ENCODE measurements at regions not wholly inside any gene's neighbourhood (a gene's known extent, or its start where the extent isn't known, plus 50 kb on each side); places are given as distances from the start of the nearest gene placed in this dataset.

DNA sequence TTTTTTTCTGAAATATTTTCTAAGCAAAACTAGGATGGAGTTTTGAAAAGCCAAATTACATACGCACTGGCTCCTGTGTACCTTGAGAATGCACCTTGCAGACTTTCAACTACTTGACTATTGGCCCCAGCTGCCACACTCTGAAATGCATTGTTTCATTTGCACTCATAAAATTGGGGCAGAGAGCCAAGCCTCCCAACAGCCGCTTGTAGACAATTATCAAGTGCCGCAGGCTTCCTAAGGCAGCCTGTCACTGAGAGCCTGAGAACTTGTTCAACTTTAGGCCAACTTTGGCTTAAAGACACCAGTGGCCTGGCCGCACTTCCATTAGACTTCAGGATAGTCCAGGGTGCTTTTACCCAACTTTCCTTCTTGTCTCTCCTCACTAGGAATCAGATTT is 115.7 kb upstream of the STARD13 start:
- ChIA-PET POLR2A (no interaction called here), CTCF (no interaction called here)
- Histone ChIP-seq H3K27me3 (ENCODE audit: control insufficient read depth, insufficient read depth, low read length) (no peaks in the 10 kb centered on the region), H3K9me3 (ENCODE audit: control insufficient read depth, insufficient read depth, low read length) (no peaks in the 10 kb centered on the region; the same call in none of the 2 replicates), H3K27ac (ENCODE audit: low read depth, low read length) (no peak overlapping the region), H3K4me3 (ENCODE audit: low read depth, low read length) (no peak overlapping the region)
- no peak for DNase-seq (ENCODE audit: low read depth, low spot score)
- TF ChIP-seq, protein P1, sequence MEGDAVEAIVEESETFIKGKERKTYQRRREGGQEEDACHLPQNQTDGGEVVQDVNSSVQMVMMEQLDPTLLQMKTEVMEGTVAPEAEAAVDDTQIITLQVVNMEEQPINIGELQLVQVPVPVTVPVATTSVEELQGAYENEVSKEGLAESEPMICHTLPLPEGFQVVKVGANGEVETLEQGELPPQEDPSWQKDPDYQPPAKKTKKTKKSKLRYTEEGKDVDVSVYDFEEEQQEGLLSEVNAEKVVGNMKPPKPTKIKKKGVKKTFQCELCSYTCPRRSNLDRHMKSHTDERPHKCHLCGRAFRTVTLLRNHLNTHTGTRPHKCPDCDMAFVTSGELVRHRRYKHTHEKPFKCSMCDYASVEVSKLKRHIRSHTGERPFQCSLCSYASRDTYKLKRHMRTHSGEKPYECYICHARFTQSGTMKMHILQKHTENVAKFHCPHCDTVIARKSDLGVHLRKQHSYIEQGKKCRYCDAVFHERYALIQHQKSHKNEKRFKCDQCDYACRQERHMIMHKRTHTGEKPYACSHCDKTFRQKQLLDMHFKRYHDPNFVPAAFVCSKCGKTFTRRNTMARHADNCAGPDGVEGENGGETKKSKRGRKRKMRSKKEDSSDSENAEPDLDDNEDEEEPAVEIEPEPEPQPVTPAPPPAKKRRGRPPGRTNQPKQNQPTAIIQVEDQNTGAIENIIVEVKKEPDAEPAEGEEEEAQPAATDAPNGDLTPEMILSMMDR (IDR thresholded peaks at IDR 0.05; ENCODE audit: low read depth, low read length): no peak

DNA sequence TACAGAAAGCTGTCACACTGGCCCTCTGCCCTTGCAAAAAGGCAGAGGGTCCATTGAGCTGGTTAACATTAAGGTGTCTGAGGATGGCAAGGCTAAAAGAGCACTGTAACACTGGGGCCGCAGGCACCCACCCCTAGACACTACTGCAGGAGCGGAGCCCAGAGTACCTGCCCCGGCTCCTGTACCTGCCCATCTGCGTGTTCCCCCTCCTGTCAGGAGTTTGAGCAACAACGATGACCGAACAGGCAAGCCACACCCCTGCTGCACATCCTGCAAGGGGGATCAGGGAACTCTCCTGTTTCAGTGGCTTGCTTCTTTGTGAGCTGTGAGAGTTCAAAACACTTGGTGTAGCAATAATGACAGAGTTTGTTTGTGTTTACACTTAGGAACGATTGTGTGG is 117.4 kb upstream of the STARD13 start:
- ChIA-PET POLR2A (no interaction called here), CTCF (no interaction called here)
- no peak for DNase-seq (ENCODE audit: low read depth, low spot score)
- Histone ChIP-seq H3K27ac (ENCODE audit: low read depth, low read length) (no peak overlapping the region), H3K27me3 (ENCODE audit: control insufficient read depth, insufficient read depth, low read length) (no peaks in the 10 kb centered on the region), H3K9me3 (ENCODE audit: control insufficient read depth, insufficient read depth, low read length) (no peaks in the 10 kb centered on the region; the same call in 1 of the 2 replicates), H3K4me3 (ENCODE audit: low read depth, low read length) (no peak overlapping the region)
- TF ChIP-seq, protein P1 (IDR thresholded peaks at IDR 0.05; ENCODE audit: low read depth, low read length): no peak

DNA sequence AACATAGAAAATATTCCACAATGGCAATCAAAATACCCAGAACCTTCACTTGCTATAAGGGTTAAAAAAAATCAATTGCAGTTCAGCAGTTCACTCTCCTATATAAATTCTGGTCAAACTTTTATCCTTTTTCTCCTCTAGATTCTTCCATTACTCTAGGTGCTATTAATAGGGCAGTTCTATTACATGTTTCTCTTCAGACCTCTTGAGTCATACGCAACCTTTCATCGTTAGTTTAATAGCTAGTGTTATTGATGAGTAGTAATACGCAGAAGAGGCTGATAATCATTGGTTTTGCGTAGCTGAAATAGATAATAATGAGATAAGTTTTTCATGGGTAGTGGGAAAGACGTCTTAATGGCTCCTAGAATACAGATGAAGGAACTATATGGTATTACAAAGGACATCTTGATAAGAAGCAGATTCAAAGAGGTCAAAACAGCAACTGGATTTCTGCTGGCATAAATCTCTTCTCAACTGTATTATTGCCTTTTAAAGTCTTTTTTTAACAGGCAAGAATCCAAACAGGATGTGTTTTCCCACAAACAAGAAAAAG is 118.3 kb upstream of the STARD13 start:
- CTCF ChIA-PET: no interaction called here
- TF ChIP-seq, protein P1 (IDR thresholded peaks at IDR 0.05; ENCODE audit: low read depth, low read length): no peak

DNA sequence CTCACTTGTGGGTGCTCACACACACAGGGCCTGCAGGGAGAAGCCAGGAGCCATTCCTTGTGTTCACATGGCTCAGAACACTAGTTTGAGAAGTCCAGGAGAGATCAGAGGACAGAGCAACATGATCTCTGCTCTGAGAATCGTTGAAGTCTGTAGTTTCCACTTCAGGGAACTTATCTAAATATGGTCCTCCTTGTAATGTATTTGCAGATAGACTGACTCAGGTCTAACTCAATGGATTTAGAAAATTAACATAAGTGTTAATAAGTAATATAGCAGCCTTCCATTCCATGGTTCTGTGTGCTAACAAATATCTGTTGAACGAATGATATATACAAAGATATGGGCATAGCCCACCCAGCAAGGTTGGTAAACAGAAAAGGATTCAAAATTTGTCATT is 119.8 kb upstream of the STARD13 start:
- CTCF ChIA-PET: no interaction called here
- POLR2A ChIA-PET: no interaction called here
- Histone ChIP-seq H3K4me3 (ENCODE audit: low read depth, low read length) (no peak overlapping the region), H3K27ac (ENCODE audit: low read depth, low read length) (no peak overlapping the region), H3K27me3 (ENCODE audit: control insufficient read depth, insufficient read depth, low read length) (no peaks in the 10 kb centered on the region), H3K9me3 (ENCODE audit: control insufficient read depth, insufficient read depth, low read length) (no peaks in the 10 kb centered on the region; the same call in 1 of the 2 replicates)
- DNase-seq (ENCODE audit: low read depth, low spot score): no peak
- TF ChIP-seq, protein P1 (IDR thresholded peaks at IDR 0.05; ENCODE audit: low read depth, low read length): no peak

More for the DNA sequence above, 118.3 kb upstream of the STARD13 start:
- H3K9me3 ChIP-seq (ENCODE audit: control insufficient read depth, insufficient read depth, low read length): no peaks in the 10 kb centered on the region; the same call in 1 of the 2 replicates
- H3K4me3 ChIP-seq (ENCODE audit: low read depth, low read length): no peak overlapping the region
- H3K27ac ChIP-seq (ENCODE audit: low read depth, low read length): no peak overlapping the region
- DNase-seq (ENCODE audit: low read depth, low spot score): no peak
- H3K27me3 ChIP-seq (ENCODE audit: control insufficient read depth, insufficient read depth, low read length): no peaks in the 10 kb centered on the region
- POLR2A ChIA-PET: no interaction called here

DNA sequence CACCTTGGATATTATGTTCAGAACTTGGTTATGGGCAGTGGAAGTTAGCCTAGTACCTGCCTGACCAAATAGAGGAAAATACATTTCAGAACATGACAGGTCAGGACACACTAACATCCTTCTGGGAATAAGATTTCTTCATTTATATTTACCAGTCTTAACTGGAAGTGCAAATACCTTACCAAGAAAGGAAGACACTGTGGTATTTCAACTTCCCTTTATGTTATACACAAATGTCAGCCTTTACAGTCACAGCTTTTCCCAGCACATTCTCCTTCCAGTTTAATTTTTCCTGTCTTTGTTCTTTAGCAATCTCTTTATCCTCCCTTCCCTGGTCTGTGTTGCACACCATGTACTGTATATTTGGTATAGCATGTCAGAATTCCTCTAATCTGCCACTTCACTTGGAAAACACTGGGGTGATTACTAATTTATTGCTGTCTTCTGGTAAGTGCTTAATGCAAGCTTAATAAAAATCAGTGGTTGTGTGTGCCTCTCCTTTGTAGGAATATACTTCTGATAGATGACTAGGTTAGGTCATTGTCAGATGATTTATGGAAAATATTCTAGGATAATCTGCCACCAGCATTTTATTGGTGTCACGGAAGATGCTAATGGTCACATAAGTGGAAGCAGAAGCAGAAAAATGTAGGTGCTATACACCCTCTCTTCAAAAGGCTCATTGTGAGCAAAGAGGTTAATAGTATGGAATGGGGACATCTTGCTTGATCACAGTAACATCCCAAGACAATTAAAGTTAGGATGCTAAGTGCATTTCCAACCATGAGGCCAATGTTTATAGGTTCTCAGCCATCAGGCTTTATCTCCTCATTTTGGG is 124.3 kb upstream of the STARD13 start:
- TF ChIP-seq, protein P1 (IDR thresholded peaks at IDR 0.05; ENCODE audit: low read depth, low read length): no peak
- no peaks in the 10 kb centered on the region for H3K27me3 ChIP-seq (ENCODE audit: control insufficient read depth, insufficient read depth, low read length)
- ChIA-PET CTCF (no interaction called here), POLR2A (no interaction called here)
- no peak overlapping the region for H3K27ac ChIP-seq (ENCODE audit: low read depth, low read length)
- H3K9me3 ChIP-seq (ENCODE audit: control insufficient read depth, insufficient read depth, low read length): no peaks in the 10 kb centered on the region; the same call in 1 of the 2 replicates
- no peak for DNase-seq (ENCODE audit: low read depth, low spot score)
- no peak overlapping the region for H3K4me3 ChIP-seq (ENCODE audit: low read depth, low read length)

Measured in AG04450 (cell line).